Chondrocyte (in vitro differentiated cells): ENCODE measurements at regions not wholly inside any gene's neighbourhood (a gene's known extent, or its start where the extent isn't known, plus 50 kb on each side); places are given as distances from the start of the nearest gene placed in this dataset.

Experiments used
- DNase-seq: peaks from one replicate; pipeline ENCODE4 v3.0.0; 2021; ENCODE audit warnings: mixed read lengths, low spot score
- H3K27ac Mint-ChIP-seq: one replicate; pipeline ENCODE4 v1.8.0; 2021; ENCODE audit warnings: mild to moderate bottlenecking, moderate library complexity, mixed read lengths; ENCODE audit not compliant: unreplicated experiment
- H3K27me3 Mint-ChIP-seq: 2 replicates; pipeline ENCODE4 v1.8.0; 2021; ENCODE audit warnings: low read depth, mixed read lengths
- H3K36me3 Mint-ChIP-seq: 2 replicates; pipeline ENCODE4 v1.8.0; 2021; ENCODE audit warnings: low read depth, mixed read lengths
- H3K4me1 Mint-ChIP-seq: 2 replicates; pipeline ENCODE4 v1.8.0; 2021; ENCODE audit warnings: low read depth, mild to moderate bottlenecking, mixed read lengths
- H3K4me3 Mint-ChIP-seq: one replicate; pipeline ENCODE4 v1.8.0; 2021; ENCODE audit warnings: mild to moderate bottlenecking, moderate library complexity, mixed read lengths; ENCODE audit not compliant: unreplicated experiment
- H3K9me3 Mint-ChIP-seq: 2 replicates; pipeline ENCODE4 v1.8.0; 2021; ENCODE audit warnings: low read depth, mixed read lengths
- CTCF ChIP-seq: fragments of 200-600 bp; sonication (generic); IDR thresholded peaks from 2 replicates; pipeline ENCODE4 v1.5.0; 2021; ENCODE audit warnings: antibody characterized with exemption, mild to moderate bottlenecking, moderate library complexity

- Mint-ChIP-seq H3K9me3 (peaks cover 12% of the 10 kb centered on the region), H3K27me3 (no peaks in the 10 kb centered on the region), H3K4me1 (no peaks in the 10 kb centered on the region), H3K27ac (no peak overlapping the region), H3K4me3 (no peak overlapping the region), H3K36me3 (peaks cover 1% of the 10 kb centered on the region)
- TF ChIP-seq CTCF = no peak
- DNase-seq = no peak
Measured at GRCh38 chr12:89091293-89091841, 260.9 kb downstream of the DUSP6 start.

GRCh38 chr12:89089264-89089663 is 263.0 kb downstream of the DUSP6 start:
- H3K36me3 Mint-ChIP-seq = peaks cover 1% of the 10 kb centered on the region
- H3K4me1 Mint-ChIP-seq = peaks cover 5% of the 10 kb centered on the region
- DNase-seq = no peak
- no peak for TF ChIP-seq CTCF
- H3K4me3 Mint-ChIP-seq = no peak overlapping the region
- H3K9me3 Mint-ChIP-seq = peaks cover 12% of the 10 kb centered on the region
- no peaks in the 10 kb centered on the region for H3K27me3 Mint-ChIP-seq
- H3K27ac Mint-ChIP-seq = no peak overlapping the region

- TF ChIP-seq CTCF = no peak
- Mint-ChIP-seq H3K27me3 (no peaks in the 10 kb centered on the region), H3K9me3 (peaks cover 12% of the 10 kb centered on the region), H3K36me3 (peaks cover 1% of the 10 kb centered on the region), H3K4me1 (peaks cover 5% of the 10 kb centered on the region), H3K4me3 (no peak overlapping the region), H3K27ac (no peak overlapping the region)
- no peak for DNase-seq
Measured at GRCh38 chr12:89087876-89088275, 264.4 kb downstream of the DUSP6 start.

GRCh38 chr12:89087149-89087825 is 265.0 kb downstream of the DUSP6 start:
- H3K4me3 Mint-ChIP-seq = no peak overlapping the region
- no peak for TF ChIP-seq CTCF
- H3K27me3 Mint-ChIP-seq = no peaks in the 10 kb centered on the region
- H3K27ac Mint-ChIP-seq = no peak overlapping the region
- DNase-seq = no peak
- H3K36me3 Mint-ChIP-seq = peaks cover 1% of the 10 kb centered on the region
- H3K4me1 Mint-ChIP-seq = peaks cover 7% of the 10 kb centered on the region
- H3K9me3 Mint-ChIP-seq = peaks cover 12% of the 10 kb centered on the region

GRCh38 chr12:89085421-89085820 is 266.9 kb downstream of the DUSP6 start:
- no peak for DNase-seq
- H3K27ac Mint-ChIP-seq = no peak overlapping the region
- no peak for TF ChIP-seq CTCF
- no peak overlapping the region for H3K4me3 Mint-ChIP-seq
- peaks cover 2% of the 10 kb centered on the region for H3K9me3 Mint-ChIP-seq
- H3K4me1 Mint-ChIP-seq = peaks cover 14% of the 10 kb centered on the region
- no peaks in the 10 kb centered on the region for H3K36me3 Mint-ChIP-seq
- no peaks in the 10 kb centered on the region for H3K27me3 Mint-ChIP-seq
